Left ventricle myocardium superior (tissue), 1 donor: ENCODE measurements at regions not wholly inside any gene's neighbourhood (a gene's known extent, or its start where the extent isn't known, plus 50 kb on each side); places are given as distances from the start of the nearest gene placed in this dataset.

Experiments used
- ATAC-seq: fragments of 200-7000 bp; cut with Tn5 transposase; one replicate; pipeline ENCODE4 v1.9.1; 2020; ENCODE audit warnings: mild to moderate bottlenecking, moderate library complexity
- DNase-seq: peaks from one replicate; pipeline ENCODE4 v3.0.0-alpha.2; 2020
- intact Hi-C: fragments of 100-400 bp; cut with micrococcal nuclease; formaldehyde crosslinking; loops from one replicate; pipeline ENCODE4 v1.11.0; 2022
- donor health status: DM: no; HTN: yes; CAD: no; lungs with severe emphysema.

DNA sequence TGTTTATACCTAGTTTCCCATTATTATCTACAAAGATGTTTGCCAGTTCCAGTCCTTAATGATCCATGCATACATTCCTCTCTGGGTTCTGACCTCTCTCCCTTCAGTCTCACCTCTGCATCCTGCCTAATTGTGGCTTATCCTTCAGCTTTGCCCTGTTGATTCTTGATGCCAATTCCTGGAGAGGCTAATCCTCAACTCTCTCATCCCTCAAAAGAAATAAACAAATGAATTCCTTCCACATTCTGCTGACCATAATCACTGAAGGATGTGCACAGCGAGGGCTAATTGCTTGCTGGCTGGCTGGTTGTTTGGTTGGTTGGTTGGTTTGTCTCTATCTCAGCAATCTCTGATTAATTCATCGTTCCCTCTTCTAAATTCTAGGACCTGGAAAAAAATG is 113.8 kb downstream of the IRS2 start:
- ATAC-seq (no peak), DNase-seq (no peak)
- intact Hi-C loops = no loop called here

DNA sequence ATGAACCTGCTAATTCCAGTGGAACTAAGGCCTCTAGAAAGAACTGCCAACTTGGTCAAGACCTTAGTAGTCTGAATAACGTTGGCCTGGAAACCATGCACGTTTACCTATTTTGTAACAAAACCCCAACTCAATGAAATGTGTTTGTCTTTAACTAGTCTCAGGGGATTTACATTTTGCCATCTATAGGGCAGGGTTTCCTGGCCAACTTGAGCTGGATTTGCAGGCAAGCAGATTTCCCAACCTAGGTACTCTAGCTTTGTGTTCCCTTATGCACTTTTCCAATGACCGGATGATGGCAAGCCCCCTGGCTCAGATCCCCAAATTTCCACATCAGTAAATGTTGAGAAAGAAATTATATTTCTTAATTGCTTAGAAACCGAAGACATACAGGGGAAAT is 114.5 kb downstream of the IRS2 start:
- no peak for DNase-seq
- intact Hi-C loops = no loop called here
- ATAC-seq = no peak

GRCh38 chr13:109670776-109671175 is 115.6 kb downstream of the IRS2 start:
- intact Hi-C loops = no loop called here
- no peak for ATAC-seq

DNA sequence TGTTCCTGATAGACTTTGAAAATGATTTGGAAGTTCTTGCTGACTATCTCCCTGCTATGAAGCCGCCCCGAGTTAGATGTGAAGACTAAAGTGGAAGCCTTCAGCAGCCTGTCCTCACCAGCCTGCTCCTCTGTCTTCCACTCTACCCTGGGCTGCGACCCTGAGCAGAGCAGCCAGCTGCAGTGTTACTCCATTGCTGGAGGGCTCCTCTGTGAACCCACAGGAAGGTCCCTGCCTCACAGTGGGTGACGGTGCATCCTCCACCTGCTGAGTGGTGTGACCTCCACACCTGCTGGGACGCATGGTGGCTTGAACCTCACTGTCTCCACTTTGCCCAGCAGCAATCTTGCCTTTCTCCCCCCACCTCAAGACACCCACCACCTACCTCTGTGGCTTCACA is 116.4 kb downstream of the IRS2 start:
- no peak for ATAC-seq
- no peak for DNase-seq
- intact Hi-C loops = no loop called here

More at GRCh38 chr13:109670776-109671175, 115.6 kb downstream of the IRS2 start:
- DNase-seq = no peak

GRCh38 chr13:109669234-109669612 is 117.2 kb downstream of the IRS2 start:
- ATAC-seq (peak; percentile 81), DNase-seq (peak; percentile 39)

DNA sequence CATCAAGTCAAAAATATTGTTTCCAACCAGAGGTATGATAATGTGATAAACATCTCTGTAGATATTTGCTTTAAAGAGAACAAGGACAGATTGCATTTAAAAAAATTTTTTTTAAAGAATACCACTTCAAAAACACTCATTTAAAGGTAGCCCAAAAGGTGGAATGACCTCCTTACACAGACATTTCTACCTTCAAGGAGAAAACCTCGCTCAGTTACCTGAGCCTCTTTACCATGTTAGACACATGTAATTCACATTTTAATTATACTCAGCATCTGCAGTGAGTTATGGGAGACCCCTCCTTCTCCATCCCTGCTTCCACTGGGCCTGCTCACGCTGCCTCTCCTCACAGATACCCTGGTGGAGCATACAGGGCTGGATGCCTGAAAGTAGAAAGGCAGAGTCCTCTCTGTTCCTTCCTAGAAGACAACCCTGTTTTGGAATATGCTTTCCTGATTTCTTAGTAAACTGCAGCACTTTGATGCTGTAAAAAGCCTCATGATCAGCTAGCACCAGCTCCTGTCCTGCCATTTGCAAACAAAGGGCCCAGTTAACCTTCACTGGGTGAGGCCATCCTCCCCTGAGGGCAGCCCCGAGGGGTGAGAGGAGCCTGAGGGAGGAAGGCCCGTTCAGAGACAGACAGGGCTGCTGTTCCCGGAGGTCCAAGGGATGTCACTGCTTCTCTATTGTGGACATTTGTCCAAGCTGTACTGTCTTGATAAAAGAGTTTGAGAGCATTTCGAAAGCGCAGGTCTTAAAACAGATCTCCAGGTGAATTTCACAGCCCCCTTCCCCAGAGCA is 117.8 kb downstream of the IRS2 start:
- intact Hi-C loops = no loop called here
- DNase-seq (no peak), ATAC-seq (peak; percentile 33)

More at GRCh38 chr13:109669234-109669612, 117.2 kb downstream of the IRS2 start:
- intact Hi-C loops = no loop called here

- intact Hi-C loops = no loop called here
- peak; percentile 30 for ATAC-seq
These were observed 118.5 kb downstream of the IRS2 start for GRCh38 chr13:109667807-109668291.

GRCh38 chr13:109667056-109667455 is 119.3 kb downstream of the IRS2 start:
- intact Hi-C loops = no loop called here
- DNase-seq (no peak), ATAC-seq (peak; percentile 50)

More at GRCh38 chr13:109667807-109668291, 118.5 kb downstream of the IRS2 start:
- DNase-seq = no peak

DNA sequence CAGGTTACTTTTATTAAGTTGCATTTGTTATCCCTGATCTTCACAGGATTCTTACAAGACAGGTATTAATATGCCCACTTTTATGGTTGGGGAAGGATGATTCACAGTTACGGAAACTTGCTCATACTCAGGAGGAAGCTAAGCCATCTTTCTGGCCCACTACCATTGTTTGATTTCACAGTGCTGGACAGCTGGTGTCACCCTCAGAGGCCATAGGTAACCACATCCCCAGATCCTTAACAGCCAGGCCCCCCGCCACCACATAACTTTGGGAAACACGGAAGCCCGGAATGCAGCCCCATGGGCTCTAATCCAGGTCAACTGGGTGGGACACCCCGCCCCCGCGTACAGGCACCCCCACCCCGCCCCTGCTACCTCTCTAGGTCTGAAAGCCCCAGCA is 119.7 kb downstream of the IRS2 start:
- ATAC-seq = no peak

GRCh38 chr13:109665781-109666249 is 120.6 kb downstream of the IRS2 start:
- ATAC-seq (no peak), DNase-seq (no peak)
- intact Hi-C loops = no loop called here

More for the DNA sequence above, 119.7 kb downstream of the IRS2 start:
- no peak for DNase-seq
- intact Hi-C loops = no loop called here

- no peak for ATAC-seq
- no peak for DNase-seq
- intact Hi-C loops = no loop called here
These were observed 121.1 kb downstream of the IRS2 start for GRCh38 chr13:109665240-109665639.

DNA sequence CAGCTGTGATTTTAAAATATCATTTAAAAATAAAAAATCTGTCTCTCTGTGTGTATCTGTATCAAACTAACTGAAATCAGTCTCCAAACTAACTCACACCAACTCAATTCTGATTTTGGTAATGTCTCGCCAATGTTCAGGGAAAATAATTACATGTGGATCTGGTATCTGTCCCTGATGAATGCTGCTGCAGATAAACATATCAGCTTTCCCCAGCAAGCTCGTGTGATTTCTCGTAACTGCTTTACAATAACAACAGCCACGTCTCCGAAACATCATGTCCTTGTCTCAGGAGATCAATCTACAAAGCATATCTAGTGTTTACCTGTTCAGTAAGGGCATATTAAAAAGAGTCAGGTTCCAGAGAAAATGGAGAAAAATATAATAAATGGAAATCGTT is 129.0 kb downstream of the IRS2 start:
- DNase-seq (no peak), ATAC-seq (no peak)

DNA sequence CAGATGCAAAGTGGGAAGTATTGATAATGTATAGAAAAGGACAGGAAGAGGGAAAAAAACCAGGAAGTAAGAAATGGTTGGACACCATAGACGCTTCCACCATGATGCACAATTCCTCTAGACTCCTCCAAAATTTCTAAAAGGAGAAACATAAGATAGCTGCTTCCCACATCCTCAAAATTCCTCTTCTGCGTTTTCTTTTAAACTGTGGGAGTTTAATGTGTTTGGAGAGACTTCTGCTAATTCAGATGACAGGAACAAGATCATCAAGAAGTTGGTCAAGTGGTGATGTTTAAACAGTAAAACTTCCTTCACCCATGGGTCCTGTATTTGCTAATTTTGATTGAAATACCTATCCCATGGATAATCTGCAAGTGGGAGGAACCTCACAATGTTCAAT is 130.2 kb downstream of the IRS2 start:
- intact Hi-C loops = no loop called here
- ATAC-seq (no peak), DNase-seq (no peak)

More for the DNA sequence above, 129.0 kb downstream of the IRS2 start:
- intact Hi-C loops = no loop called here

GRCh38 chr13:109655611-109656010 is 130.8 kb downstream of the IRS2 start:
- DNase-seq = peak; percentile 35
- peak; percentile 40 for ATAC-seq
- intact Hi-C loops = no loop called here

DNA sequence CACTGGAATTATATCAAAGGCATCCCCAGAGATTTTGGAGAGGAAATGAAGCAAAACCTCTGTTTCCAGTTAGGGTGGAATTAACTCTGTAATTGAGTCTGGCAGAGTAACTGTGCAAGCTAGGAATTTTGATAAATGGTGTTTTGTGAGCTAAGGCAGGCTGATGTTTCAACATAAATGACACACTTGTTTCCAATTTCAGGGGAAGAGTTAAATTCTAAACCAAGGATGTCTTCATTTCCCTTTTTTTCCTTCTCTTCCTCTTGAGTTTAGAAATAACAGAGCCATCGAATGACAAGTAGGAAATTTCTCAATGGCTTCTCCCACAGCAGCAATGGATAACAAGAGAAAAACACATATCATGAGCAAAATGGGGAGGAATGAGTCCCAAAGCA is 131.2 kb downstream of the IRS2 start:
- no peak for DNase-seq
- intact Hi-C loops = no loop called here
- ATAC-seq = peak; percentile 77

GRCh38 chr13:109654341-109655205 is 131.8 kb downstream of the IRS2 start:
- peak; percentile 84 for ATAC-seq
- DNase-seq = peak; percentile 39
- intact Hi-C loops = no loop called here

- intact Hi-C loops = no loop called here
These were observed 133.9 kb downstream of the IRS2 start for GRCh38 chr13:109652531-109652930.

GRCh38 chr13:109651854-109652253 is 134.5 kb downstream of the IRS2 start:
- peak; percentile 36 for DNase-seq
- intact Hi-C loops = no loop called here
- ATAC-seq = peak; percentile 26

More at GRCh38 chr13:109652531-109652930, 133.9 kb downstream of the IRS2 start:
- ATAC-seq (no peak), DNase-seq (no peak)

- intact Hi-C loops = no loop called here
- no peak for ATAC-seq
- DNase-seq = no peak
These were observed 135.1 kb downstream of the IRS2 start for GRCh38 chr13:109651311-109651710.

DNA sequence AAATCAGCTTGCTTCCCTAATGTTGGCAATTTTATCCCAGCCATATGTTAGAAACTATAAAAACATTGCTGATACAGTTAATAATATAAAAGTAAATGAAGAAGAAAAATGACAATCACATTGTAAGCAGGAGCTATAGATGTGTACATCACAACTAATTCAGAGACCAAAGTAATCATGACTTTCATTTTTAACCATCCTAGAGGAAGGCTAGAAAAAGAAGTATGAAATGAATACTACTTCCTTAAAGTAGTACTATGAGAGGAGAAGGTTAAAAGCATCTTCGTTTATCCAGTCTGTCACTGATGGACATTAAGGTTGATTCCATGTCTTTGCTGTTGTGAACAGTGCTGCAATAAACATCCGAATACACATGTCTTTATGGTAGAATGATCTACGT is 135.5 kb downstream of the IRS2 start:
- intact Hi-C loops = no loop called here
- DNase-seq = no peak
- no peak for ATAC-seq
